ENCODE measurements at regions not wholly inside any gene's neighbourhood (a gene's known extent, or its start where the extent isn't known, plus 50 kb on each side); places are given as distances from the start of the nearest gene placed in this dataset.
"Not testable (repeated sequence)": the region's sequence is repeated elsewhere in the genome, so short reads cannot be mapped to it uniquely, and the experiment has no call there.

- DNase-seq (ENCODE audit: low spot score) = no peak
Observed at GRCh38 chr12:59147791-59148190, 227.5 kb upstream of the LRIG3 start.

GRCh38 chr12:59142183-59142790 is 222.0 kb upstream of the LRIG3 start:
- no peak for DNase-seq (ENCODE audit: low spot score)

DNA sequence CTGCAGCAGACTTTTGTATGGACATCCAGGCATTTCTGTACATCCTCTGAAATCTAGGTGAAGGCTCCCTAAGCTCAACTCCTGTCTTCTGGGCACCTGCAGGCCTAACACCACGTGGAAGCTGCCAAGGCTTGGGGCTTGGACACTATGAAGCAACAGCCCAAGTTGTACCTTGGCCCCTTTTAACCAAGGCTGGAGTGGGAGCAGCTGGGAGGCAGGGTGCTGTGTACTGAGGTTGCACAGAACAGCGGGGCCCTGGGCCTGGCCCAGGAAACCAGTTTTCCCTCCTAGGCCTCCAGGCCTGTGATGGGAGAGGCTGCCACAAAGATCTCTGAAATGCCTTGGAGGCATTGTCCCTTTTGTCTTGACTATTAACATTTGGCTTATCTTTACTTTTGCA is 214.4 kb upstream of the LRIG3 start:
- no peak for DNase-seq (ENCODE audit: low spot score)

DNA sequence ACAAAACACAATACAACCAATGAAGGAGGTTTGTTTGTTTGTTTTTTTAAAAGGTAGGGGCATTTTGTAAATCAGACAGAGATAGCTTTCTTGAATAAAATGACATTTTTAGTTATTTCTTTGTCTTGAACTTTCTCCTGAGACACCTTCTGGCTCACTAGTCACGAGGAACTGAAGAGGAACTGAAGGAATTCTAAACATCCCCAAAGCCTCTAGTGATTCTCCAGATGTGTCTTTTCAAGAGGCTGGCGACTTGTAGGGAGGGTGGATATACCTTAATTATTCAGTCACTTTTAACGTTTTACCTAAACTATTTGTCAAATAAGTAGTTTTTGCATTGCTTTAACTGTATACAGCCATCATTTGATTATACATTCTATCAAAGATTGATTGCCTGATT is 211.2 kb upstream of the LRIG3 start:
- no peak for DNase-seq (ENCODE audit: low spot score)

DNA sequence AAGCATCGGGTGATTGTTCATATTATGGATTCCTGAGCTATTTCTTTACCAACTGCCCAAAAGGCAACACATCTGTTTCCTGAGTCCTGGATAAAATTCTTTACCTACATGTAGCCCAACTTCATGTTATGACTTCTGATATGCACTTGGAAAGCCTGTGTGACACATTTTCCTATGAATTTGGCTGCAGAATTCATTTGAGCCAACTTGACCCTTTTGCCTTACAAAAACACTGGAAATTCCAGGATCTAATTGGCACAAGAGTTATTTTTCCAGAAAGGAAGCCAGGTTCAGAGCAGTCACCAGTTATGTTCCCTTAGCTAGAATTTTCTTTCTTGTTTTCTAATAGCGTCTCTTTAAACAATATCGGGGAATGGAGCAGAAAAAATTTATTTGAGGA is 202.5 kb upstream of the LRIG3 start:
- no peak for DNase-seq (ENCODE audit: low spot score)

GRCh38 chr12:59121451-59121850 is 201.1 kb upstream of the LRIG3 start:
- DNase-seq (ENCODE audit: low spot score) = no peak

- no peak for DNase-seq (ENCODE audit: low spot score)
Observed at GRCh38 chr12:59119676-59120075, 199.4 kb upstream of the LRIG3 start.

- DNase-seq (ENCODE audit: low spot score) = no peak
Observed at GRCh38 chr12:59118356-59118755, 198.1 kb upstream of the LRIG3 start.

- no peak for DNase-seq (ENCODE audit: low spot score)
Observed at GRCh38 chr12:59115995-59116394, 195.7 kb upstream of the LRIG3 start.

GRCh38 chr12:59115526-59115925 is 195.2 kb upstream of the LRIG3 start:
- no peak for DNase-seq (ENCODE audit: low spot score)

DNA sequence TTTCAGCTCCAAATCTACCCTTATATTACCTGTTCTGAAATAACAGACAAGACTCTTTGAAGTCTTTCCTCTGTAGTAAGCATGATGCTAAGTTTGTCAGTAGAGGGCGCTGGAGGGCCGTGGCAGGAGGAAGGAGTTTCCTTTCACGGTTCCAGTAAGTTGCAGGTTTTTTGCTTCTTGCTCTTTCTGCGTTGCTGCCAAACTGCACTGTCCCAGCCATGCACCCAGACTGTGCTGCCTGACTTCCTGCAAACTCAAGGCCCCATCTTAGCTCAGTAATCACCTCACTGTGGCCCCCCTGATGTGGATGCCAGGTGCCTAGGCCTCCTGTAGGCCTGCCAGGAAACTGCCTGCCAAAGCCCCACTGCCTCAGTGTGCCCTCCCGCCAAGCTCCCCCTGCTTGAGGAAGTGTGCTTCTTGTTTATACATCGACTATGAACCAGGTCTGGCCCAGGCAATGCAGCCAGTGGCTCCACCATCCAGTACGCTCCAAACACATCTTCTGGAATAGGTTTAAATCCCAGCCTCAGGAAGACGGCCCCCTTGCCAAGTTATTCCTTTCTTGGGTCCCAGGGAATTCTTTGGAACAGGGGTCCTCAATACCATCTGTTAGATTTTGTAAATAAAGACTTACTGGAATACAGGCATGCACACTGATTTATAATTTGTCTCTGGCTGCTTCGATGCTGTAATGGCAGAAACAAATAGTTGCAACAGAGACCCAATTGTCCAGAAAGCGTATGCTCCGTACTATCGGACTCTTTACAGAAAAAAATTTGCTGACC is 193.7 kb upstream of the LRIG3 start:
- DNase-seq (ENCODE audit: low spot score) = peak; percentile 12

GRCh38 chr12:59111851-59112250 is 191.5 kb upstream of the LRIG3 start:
- no peak for DNase-seq (ENCODE audit: low spot score)

GRCh38 chr12:59108516-59108915 is 188.2 kb upstream of the LRIG3 start:
- not testable (repeated sequence) for DNase-seq (ENCODE audit: low spot score)

DNA sequence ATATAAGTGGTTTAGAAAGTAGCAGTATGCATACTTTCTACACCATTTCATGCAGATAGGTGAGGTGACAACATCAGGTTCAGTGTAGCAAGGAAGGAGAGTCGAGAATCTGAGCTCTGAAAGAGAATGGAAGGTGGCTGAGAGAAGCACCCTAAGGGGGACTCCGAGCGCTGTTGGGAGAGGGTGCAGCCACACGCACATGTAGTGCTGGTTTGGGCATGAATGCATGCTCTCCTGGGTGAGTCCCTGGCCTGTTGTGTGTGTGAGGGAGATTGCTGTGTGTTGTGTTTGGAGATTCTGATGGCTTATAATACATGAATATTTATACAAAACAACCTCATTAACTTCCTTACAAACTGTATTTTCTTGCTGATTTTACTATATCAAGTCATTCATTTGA is 180.3 kb upstream of the LRIG3 start:
- DNase-seq (ENCODE audit: low spot score) = no peak

DNA sequence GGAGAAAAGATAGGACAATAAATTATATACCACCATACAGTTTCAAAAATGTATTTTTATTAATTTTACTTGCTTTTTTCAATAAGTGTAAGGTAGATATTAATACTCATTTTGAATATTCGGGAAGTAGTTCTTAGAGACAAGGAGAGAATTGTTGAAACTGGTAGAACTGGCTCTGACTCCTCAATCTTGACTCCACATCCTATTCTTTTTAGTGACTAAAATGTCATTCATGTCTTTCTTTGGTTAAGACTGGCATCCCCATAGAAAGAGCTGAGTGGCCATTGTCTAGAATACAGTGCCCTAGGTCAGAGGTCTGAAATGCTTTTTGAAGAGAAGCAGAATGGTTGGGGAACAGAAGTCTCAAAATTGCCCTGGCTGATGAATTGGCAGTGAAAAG is 177.6 kb upstream of the LRIG3 start:
- no peak for DNase-seq (ENCODE audit: low spot score)

DNA sequence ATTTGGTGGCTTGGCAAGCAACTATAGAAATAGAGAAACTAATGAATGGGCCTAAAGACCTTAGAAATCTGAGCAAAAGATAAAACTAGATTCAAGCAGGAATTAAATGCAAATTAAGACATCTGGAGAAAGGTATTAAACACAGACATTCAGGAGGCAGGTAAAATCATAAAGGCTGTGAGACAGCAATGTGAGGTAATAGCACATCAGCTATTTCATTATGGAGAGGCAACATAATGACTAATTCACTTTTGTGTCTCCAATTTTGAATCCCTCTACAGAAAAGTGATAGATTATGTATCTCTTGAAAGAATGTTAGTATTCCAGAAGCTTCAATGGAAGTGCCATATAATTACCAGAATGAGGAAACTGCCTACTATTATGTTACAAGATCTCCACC is 175.9 kb upstream of the LRIG3 start:
- no peak for DNase-seq (ENCODE audit: low spot score)

GRCh38 chr12:59093073-59093772 is 172.9 kb upstream of the LRIG3 start:
- DNase-seq (ENCODE audit: low spot score) = no peak

DNA sequence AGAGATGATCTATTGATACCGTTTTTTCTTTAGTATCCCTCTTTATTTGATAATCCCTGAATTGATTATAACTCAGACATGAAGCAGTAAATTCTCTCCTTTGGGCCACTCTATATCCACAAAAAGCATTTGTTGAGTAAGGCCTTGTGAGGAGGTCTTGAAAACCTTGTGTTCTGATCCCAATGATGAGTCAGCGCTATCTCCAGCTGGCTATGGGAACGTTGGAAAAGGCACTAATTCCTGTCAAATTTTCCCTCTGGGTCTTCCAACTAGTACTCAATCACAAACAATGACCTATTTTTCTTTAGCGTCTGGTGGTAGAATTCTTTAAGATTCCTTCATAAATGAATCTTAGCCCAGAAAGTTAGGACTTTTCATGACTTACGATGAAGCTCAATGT is 168.4 kb upstream of the LRIG3 start:
- no peak for DNase-seq (ENCODE audit: low spot score)

DNA sequence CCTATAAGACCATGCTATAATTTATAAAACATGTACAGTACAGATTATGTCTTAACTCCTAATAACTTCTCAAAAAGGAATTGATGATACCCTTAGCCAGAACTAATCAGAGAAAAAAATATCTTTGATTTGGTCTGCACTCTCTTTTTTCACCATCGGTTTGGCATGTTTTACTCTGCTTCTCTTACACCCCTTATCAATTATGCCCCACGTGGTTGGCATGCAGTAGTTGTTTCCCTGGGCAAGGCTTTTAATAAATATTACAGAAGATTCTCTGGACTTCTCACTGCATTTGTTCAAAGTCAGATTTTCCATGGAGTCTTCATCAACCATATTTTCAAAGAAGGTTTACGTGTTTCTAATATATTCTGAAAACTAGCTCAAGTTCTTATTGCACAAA is 167.4 kb upstream of the LRIG3 start:
- no peak for DNase-seq (ENCODE audit: low spot score)

DNA sequence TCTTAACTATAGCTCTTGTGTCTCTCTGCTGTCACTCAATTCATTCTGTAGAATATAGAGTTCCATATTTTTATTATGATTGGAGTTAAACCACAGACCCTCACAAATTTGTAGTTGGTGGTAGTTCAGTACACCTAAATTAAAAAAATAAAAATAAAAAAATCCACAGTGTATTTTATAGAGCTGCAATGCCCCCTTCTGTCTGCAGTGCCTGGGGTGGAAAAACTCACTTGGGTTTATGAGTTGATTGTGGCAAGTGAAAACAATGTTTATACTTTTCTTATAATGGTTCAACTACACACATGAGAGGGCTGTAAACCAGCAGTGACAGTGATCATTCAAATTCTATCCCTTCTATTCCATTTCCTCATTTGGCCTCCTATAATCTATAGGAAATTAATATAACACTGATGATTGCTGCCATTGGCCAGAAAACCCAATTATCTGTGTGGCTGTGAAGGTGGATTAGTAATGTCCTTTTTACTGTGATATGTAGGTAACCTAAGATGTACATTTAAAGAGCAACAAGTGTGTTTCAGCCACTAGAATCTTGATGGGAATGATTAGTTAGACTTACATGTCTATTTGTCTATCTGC is 166.9 kb upstream of the LRIG3 start:
- no peak for DNase-seq (ENCODE audit: low spot score)

DNA sequence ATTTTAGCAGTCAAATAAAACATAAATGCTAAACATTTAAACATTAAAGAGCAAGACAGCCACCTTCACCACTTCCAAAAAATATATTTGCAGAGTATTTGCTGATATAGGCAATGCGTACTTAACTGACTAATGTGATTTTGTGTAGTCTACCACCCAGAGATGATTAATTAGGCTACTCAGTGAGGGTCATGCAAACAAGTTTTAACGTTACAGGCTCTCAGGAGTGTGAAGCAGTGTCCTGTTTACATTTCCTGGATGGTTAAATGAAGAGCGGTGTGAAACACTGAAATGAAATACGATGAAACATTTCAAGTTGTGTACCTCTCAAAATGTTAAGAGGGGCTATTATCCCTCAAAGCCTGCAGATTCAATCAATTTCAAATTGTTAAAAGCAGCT is 165.8 kb upstream of the LRIG3 start:
- no peak for DNase-seq (ENCODE audit: low spot score)

DNA sequence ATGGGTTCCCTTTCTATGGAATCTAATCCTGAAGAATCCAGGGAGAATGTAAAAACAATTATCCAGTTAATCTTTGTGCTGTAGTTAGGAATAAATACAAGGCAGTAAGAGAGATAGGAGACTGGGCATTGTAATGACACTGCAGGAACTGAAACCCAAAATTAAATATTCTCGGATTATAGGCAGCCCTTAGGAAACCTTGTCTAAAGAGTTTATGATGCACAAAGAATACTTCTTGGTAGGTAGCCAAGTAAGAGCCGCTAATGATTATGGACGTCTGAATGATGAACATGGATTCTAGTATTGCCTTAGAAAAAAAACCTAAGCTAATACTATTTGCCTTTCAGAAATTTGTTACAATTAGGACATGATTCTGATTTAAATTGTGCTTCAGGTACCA is 165.4 kb upstream of the LRIG3 start:
- DNase-seq (ENCODE audit: low spot score) = no peak
